ENCODE measurements at regions not wholly inside any gene's neighbourhood (a gene's known extent, or its start where the extent isn't known, plus 50 kb on each side); places are given as distances from the start of the nearest gene placed in this dataset.

GRCh38 chr12:68429696-68430095 lies 97.5 kb upstream of the MDM1 start:
- H3K9me3 ChIP-seq (ENCODE audit: insufficient read depth, low read length) = no peaks in the 10 kb centered on the region
- no peak overlapping the region for H3K9ac ChIP-seq (ENCODE audit: low read length)
- no peaks in the 10 kb centered on the region for H3K27me3 ChIP-seq (ENCODE audit: low read length)
- no peaks in the 10 kb centered on the region for H3F3A ChIP-seq (ENCODE audit: insufficient read depth)
- H2AFZ ChIP-seq (ENCODE audit: low read depth, low read length, severe bottlenecking) = no peak overlapping the region
- no peak overlapping the region for H3K4me2 ChIP-seq (ENCODE audit: low read depth, low read length, poor library complexity, severe bottlenecking)
- H3K27ac ChIP-seq (ENCODE audit: low read depth, low read length) = no peak overlapping the region
- H4K20me1 ChIP-seq (ENCODE audit: low read depth, low read length) = no peaks in the 10 kb centered on the region
- H3K4me3 ChIP-seq (ENCODE audit: insufficient read depth, low read length, poor library complexity, severe bottlenecking) = no peak overlapping the region
- H3K36me3 ChIP-seq (ENCODE audit: low read length) = no peaks in the 10 kb centered on the region
- no peaks in the 10 kb centered on the region for H3K79me2 ChIP-seq (ENCODE audit: insufficient read depth, low read length)
- H3K9me2 ChIP-seq (replicated peaks; ENCODE audit: insufficient read depth, low read length) = no peaks in the 10 kb centered on the region
- TF ChIP-seq, protein P1, sequence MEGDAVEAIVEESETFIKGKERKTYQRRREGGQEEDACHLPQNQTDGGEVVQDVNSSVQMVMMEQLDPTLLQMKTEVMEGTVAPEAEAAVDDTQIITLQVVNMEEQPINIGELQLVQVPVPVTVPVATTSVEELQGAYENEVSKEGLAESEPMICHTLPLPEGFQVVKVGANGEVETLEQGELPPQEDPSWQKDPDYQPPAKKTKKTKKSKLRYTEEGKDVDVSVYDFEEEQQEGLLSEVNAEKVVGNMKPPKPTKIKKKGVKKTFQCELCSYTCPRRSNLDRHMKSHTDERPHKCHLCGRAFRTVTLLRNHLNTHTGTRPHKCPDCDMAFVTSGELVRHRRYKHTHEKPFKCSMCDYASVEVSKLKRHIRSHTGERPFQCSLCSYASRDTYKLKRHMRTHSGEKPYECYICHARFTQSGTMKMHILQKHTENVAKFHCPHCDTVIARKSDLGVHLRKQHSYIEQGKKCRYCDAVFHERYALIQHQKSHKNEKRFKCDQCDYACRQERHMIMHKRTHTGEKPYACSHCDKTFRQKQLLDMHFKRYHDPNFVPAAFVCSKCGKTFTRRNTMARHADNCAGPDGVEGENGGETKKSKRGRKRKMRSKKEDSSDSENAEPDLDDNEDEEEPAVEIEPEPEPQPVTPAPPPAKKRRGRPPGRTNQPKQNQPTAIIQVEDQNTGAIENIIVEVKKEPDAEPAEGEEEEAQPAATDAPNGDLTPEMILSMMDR (IDR thresholded peaks at IDR 0.05; ENCODE audit: insufficient read depth, low read length, poor library complexity, severe bottlenecking) = no peak
- TF ChIP-seq EZH2phosphoT487 (conservative IDR thresholded peaks at IDR 0.05; ENCODE audit: low read length) = no peak

GRCh38 chr12:68431786-68432185 lies 99.6 kb upstream of the MDM1 start:
- H3K79me2 ChIP-seq (ENCODE audit: insufficient read depth, low read length) = no peaks in the 10 kb centered on the region
- H2AFZ ChIP-seq (ENCODE audit: low read depth, low read length, severe bottlenecking) = no peak overlapping the region
- no peak overlapping the region for H3K4me2 ChIP-seq (ENCODE audit: low read depth, low read length, poor library complexity, severe bottlenecking)
- no peaks in the 10 kb centered on the region for H3K36me3 ChIP-seq (ENCODE audit: low read length)
- no peaks in the 10 kb centered on the region for H4K20me1 ChIP-seq (ENCODE audit: low read depth, low read length)
- no peaks in the 10 kb centered on the region for H3K9me2 ChIP-seq (replicated peaks; ENCODE audit: insufficient read depth, low read length)
- TF ChIP-seq, protein P1 (IDR thresholded peaks at IDR 0.05; ENCODE audit: insufficient read depth, low read length, poor library complexity, severe bottlenecking) = no peak
- no peak for TF ChIP-seq EZH2phosphoT487 (conservative IDR thresholded peaks at IDR 0.05; ENCODE audit: low read length)
- no peaks in the 10 kb centered on the region for H3F3A ChIP-seq (ENCODE audit: insufficient read depth)
- H3K4me3 ChIP-seq (ENCODE audit: insufficient read depth, low read length, poor library complexity, severe bottlenecking) = no peak overlapping the region
- H3K27ac ChIP-seq (ENCODE audit: low read depth, low read length) = no peak overlapping the region
- no peaks in the 10 kb centered on the region for H3K27me3 ChIP-seq (ENCODE audit: low read length)
- no peaks in the 10 kb centered on the region; the same call in 1 of the 2 replicates for H3K9me3 ChIP-seq (ENCODE audit: insufficient read depth, low read length)
- no peak overlapping the region for H3K9ac ChIP-seq (ENCODE audit: low read length)

GRCh38 chr12:68432622-68433021 lies 100.5 kb upstream of the MDM1 start:
- no peak overlapping the region for H3K4me3 ChIP-seq (ENCODE audit: insufficient read depth, low read length, poor library complexity, severe bottlenecking)
- no peak overlapping the region for H3K4me2 ChIP-seq (ENCODE audit: low read depth, low read length, poor library complexity, severe bottlenecking)
- no peaks in the 10 kb centered on the region for H3K79me2 ChIP-seq (ENCODE audit: insufficient read depth, low read length)
- H3K9ac ChIP-seq (ENCODE audit: low read length) = no peak overlapping the region
- no peak overlapping the region for H3K27ac ChIP-seq (ENCODE audit: low read depth, low read length)
- TF ChIP-seq, protein P1 (IDR thresholded peaks at IDR 0.05; ENCODE audit: insufficient read depth, low read length, poor library complexity, severe bottlenecking) = no peak
- no peaks in the 10 kb centered on the region for H3K9me2 ChIP-seq (replicated peaks; ENCODE audit: insufficient read depth, low read length)
- no peak overlapping the region for H2AFZ ChIP-seq (ENCODE audit: low read depth, low read length, severe bottlenecking)
- no peaks in the 10 kb centered on the region for H3K27me3 ChIP-seq (ENCODE audit: low read length)
- H3K9me3 ChIP-seq (ENCODE audit: insufficient read depth, low read length) = no peaks in the 10 kb centered on the region; the same call in 1 of the 2 replicates
- no peaks in the 10 kb centered on the region for H3F3A ChIP-seq (ENCODE audit: insufficient read depth)
- no peaks in the 10 kb centered on the region for H4K20me1 ChIP-seq (ENCODE audit: low read depth, low read length)
- H3K36me3 ChIP-seq (ENCODE audit: low read length) = no peaks in the 10 kb centered on the region
